ENCODE measurements at regions not wholly inside any gene's neighbourhood (a gene's known extent, or its start where the extent isn't known, plus 50 kb on each side); places are given as distances from the start of the nearest gene placed in this dataset.

GRCh38 chr2:150081775-150082481 lies 405.5 kb downstream of the RND3 start:
- TF ChIP-seq CTCF (conservative IDR thresholded peaks at IDR 0.05) (no peak), EZH2 (IDR thresholded peaks at IDR 0.05; ENCODE audit: low read depth) (no peak)

Measured in PC-9 (cell line).